Neural cell (in vitro differentiated cells): ENCODE measurements at regions not wholly inside any gene's neighbourhood (a gene's known extent, or its start where the extent isn't known, plus 50 kb on each side); places are given as distances from the start of the nearest gene placed in this dataset.

Source experiments
- H2AFZ ChIP-seq: fragments of 200-600, 300-800 bp; sonication (generic), shearing (Covaris generic); 2 replicates; pipeline ENCODE4 v1.6.0; 2014; ENCODE audit warnings: low read depth, mild to moderate bottlenecking, antibody characterized with exemption, low read length, moderate library complexity
- H3F3A ChIP-seq: fragments of 200-600 bp; shearing (Covaris generic); 2 replicates; pipeline ENCODE4 v1.6.1; 2016; ENCODE audit warnings: mild to moderate bottlenecking, moderate library complexity, mixed read lengths, antibody characterized with exemption, low read length; ENCODE audit not compliant: insufficient read depth, poor library complexity, severe bottlenecking
- H3K27ac ChIP-seq: fragments of 200-600, 300-800 bp; sonication (generic), shearing (Covaris generic); 2 replicates; pipeline ENCODE4 v1.5.1; 2014; ENCODE audit warnings: mild to moderate bottlenecking, low read length, moderate library complexity
- H3K27me3 ChIP-seq: fragments of 300-800, 200-600 bp; sonication (generic), shearing (Covaris generic); 2 replicates; pipeline ENCODE4 v1.6.0; 2014; ENCODE audit warnings: mild to moderate bottlenecking, low read depth, low read length, moderate library complexity; ENCODE audit not compliant: insufficient read depth
- H3K36me3 ChIP-seq: fragments of 300-800, 200-600 bp; sonication (generic), shearing (Covaris generic); 2 replicates; pipeline ENCODE4 v1.5.1; 2014; ENCODE audit warnings: mild to moderate bottlenecking, antibody characterized with exemption, low read length, moderate library complexity; ENCODE audit not compliant: insufficient read depth
- H3K4me2 ChIP-seq: fragments of 300-800, 200-600 bp; sonication (generic), shearing (Covaris generic); 2 replicates; pipeline ENCODE4 v1.6.0; 2014; ENCODE audit warnings: mild to moderate bottlenecking, low read length
- H3K4me3 ChIP-seq: fragments of 300-800, 200-600 bp; sonication (generic), shearing (Covaris generic); 2 replicates; pipeline ENCODE4 v1.5.1; 2014; ENCODE audit warnings: mild to moderate bottlenecking, low read length, moderate library complexity
- H3K79me2 ChIP-seq: fragments of 200-600 bp; shearing (Covaris generic); replicated peaks from 2 replicates; pipeline ENCODE4 v1.6.0; 2014; ENCODE audit warnings: mild to moderate bottlenecking, low read length, moderate library complexity; ENCODE audit not compliant: insufficient read depth
- H3K9ac ChIP-seq: fragments of 300-800, 200-600 bp; sonication (generic), shearing (Covaris generic); 2 replicates; pipeline ENCODE4 v1.6.1; 2016; ENCODE audit warnings: mild to moderate bottlenecking, low read length, mixed read lengths
- H3K9me2 ChIP-seq: fragments of 200-600 bp; shearing (Covaris generic); 2 replicates; pipeline ENCODE4 v1.6.1; 2016; ENCODE audit warnings: mild to moderate bottlenecking, low read length, mixed read lengths; ENCODE audit not compliant: insufficient read depth
- H3K9me3 ChIP-seq: fragments of 200-600, 300-800 bp; sonication (generic), shearing (Covaris generic); 2 replicates; pipeline ENCODE4 v1.6.1; 2016; ENCODE audit warnings: mild to moderate bottlenecking, mixed run types, low read length, moderate library complexity, mixed read lengths
- H4K20me1 ChIP-seq: fragments of 200-600 bp; shearing (Covaris generic); 2 replicates; pipeline ENCODE4 v1.6.1; 2016; ENCODE audit warnings: mild to moderate bottlenecking, mixed run types; ENCODE audit not compliant: insufficient read depth
- CTCF ChIP-seq: fragments of 450-650 bp; IDR thresholded peaks from 2 replicates; pipeline ENCODE4 v1.5.1; 2014; ENCODE audit warnings: antibody characterized with exemption, mild to moderate bottlenecking, moderate library complexity; ENCODE audit not compliant: poor library complexity, severe bottlenecking
- EP300 ChIP-seq: fragments of 450-650 bp; conservative IDR thresholded peaks from 2 replicates; pipeline ENCODE4 v1.6.1; 2014; ENCODE audit warnings: antibody characterized with exemption, mild to moderate bottlenecking, moderate library complexity; ENCODE audit not compliant: poor library complexity, severe bottlenecking
- EZH2 ChIP-seq: fragments of 200-600, 300-800 bp; shearing (Covaris generic), sonication (generic); IDR thresholded peaks from 2 replicates; pipeline ENCODE4 v1.6.1; 2014; ENCODE audit warnings: antibody characterized with exemption, low read length, borderline replicate concordance, mild to moderate bottlenecking; ENCODE audit not compliant: insufficient read depth, poor library complexity, severe bottlenecking
- MXI1 ChIP-seq: fragments of 450-650 bp; conservative IDR thresholded peaks from 2 replicates; pipeline ENCODE4 v1.6.1; 2014; ENCODE audit warnings: antibody characterized with exemption, mild to moderate bottlenecking; ENCODE audit not compliant: poor library complexity, severe bottlenecking
- POLR2AphosphoS5 ChIP-seq: IDR thresholded peaks from 2 replicates; pipeline ENCODE4 v1.6.1; 2012
- RAD21 ChIP-seq: fragments of 450-650 bp; conservative IDR thresholded peaks from 2 replicates; pipeline ENCODE4 v1.6.1; 2014; ENCODE audit warnings: antibody characterized with exemption, mild to moderate bottlenecking, moderate library complexity
- REST ChIP-seq: IDR thresholded peaks from 2 replicates; pipeline ENCODE4 v1.6.1; 2012; ENCODE audit warnings: borderline replicate concordance
- SMC3 ChIP-seq: fragments of 450-650 bp; conservative IDR thresholded peaks from 2 replicates; pipeline ENCODE4 v1.6.1; 2014; ENCODE audit warnings: antibody characterized with exemption, mild to moderate bottlenecking, moderate library complexity; ENCODE audit not compliant: poor library complexity
- TAF1 ChIP-seq: IDR thresholded peaks from 2 replicates; pipeline ENCODE4 v1.6.1; 2012; ENCODE audit warnings: low read depth

GRCh38 chr4:26151615-26152014, 169.2 kb upstream of the RBPJ start:
- Histone ChIP-seq H3K9me2 (no peaks in the 10 kb centered on the region), H3K9me3 (no peaks in the 10 kb centered on the region), H3K79me2 (no peaks in the 10 kb centered on the region), H3K27ac (no peak overlapping the region), H2AFZ (no peak overlapping the region), H3K4me2 (no peak overlapping the region), H3K9ac (no peak overlapping the region), H3K27me3 (no peaks in the 10 kb centered on the region), H3K4me3 (no peak overlapping the region), H4K20me1 (no peaks in the 10 kb centered on the region), H3F3A (no peaks in the 10 kb centered on the region), H3K36me3 (no peaks in the 10 kb centered on the region)
- TF ChIP-seq EP300 (no peak), CTCF (no peak), SMC3 (no peak), RAD21 (no peak), POLR2AphosphoS5 (no peak), EZH2 (no peak), MXI1 (no peak), TAF1 (no peak), REST (no peak)

GRCh38 chr4:26152056-26152455, 168.8 kb upstream of the RBPJ start:
- Histone ChIP-seq H3K9ac (no peak overlapping the region), H3K79me2 (no peaks in the 10 kb centered on the region), H3K9me2 (no peaks in the 10 kb centered on the region), H4K20me1 (no peaks in the 10 kb centered on the region), H3K27me3 (no peaks in the 10 kb centered on the region), H3K36me3 (no peaks in the 10 kb centered on the region), H3K4me2 (no peak overlapping the region), H3K27ac (no peak overlapping the region), H2AFZ (no peak overlapping the region), H3K9me3 (no peaks in the 10 kb centered on the region), H3F3A (no peaks in the 10 kb centered on the region), H3K4me3 (no peak overlapping the region)
- TF ChIP-seq SMC3 (no peak), REST (no peak)
